Right forelimb (tissue), 1 donor: ENCODE measurements at regions not wholly inside any gene's neighbourhood (a gene's known extent, or its start where the extent isn't known, plus 50 kb on each side); places are given as distances from the start of the nearest gene placed in this dataset.
"Not testable (repeated sequence)": the region's sequence is repeated elsewhere in the genome, so short reads cannot be mapped to it uniquely, and the experiment has no call there.

ENCODE experiments used
- DNase-seq: peaks from one replicate; pipeline ENCODE4 v3.0.0-alpha.2; 2018

GRCh38 chr5:92371171-92371888 is 988.2 kb upstream of the ARRDC3 start:
- DNase-seq: no peak

GRCh38 chr5:92370032-92370431 is 986.9 kb upstream of the ARRDC3 start:
- DNase-seq: no peak

GRCh38 chr5:92369587-92369986 is 986.5 kb upstream of the ARRDC3 start:
- DNase-seq: no peak

DNA sequence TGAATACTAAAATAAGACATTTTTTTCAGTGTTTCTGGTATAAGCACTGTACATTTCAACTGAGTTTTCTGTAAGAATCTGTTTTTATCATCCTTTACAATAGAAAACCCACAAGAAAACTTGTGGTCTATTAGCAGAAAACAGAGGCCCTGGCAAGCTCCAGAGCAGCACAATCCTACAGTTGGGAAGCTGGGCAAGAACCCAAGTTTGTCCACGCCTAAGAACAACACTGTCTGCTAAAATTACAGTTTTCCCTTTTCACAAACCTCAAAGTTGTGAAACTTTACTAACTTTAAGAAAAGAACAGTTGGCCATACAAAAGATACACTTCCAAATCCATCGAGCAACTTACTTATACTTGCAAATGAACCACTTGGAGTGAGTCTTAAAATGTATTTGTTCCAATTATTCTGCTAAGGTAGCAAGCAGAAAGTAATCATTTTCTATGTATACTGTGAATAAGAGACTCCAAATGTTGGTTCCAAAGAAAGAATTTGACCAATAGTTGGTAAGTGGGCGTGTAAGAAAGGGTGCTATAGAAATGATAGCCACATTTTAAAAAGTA is 982.0 kb upstream of the ARRDC3 start:
- DNase-seq: no peak

GRCh38 chr5:92353107-92354030 is 970.3 kb upstream of the ARRDC3 start:
- DNase-seq: no peak

GRCh38 chr5:92337772-92338234 is 954.7 kb upstream of the ARRDC3 start:
- DNase-seq: no peak

DNA sequence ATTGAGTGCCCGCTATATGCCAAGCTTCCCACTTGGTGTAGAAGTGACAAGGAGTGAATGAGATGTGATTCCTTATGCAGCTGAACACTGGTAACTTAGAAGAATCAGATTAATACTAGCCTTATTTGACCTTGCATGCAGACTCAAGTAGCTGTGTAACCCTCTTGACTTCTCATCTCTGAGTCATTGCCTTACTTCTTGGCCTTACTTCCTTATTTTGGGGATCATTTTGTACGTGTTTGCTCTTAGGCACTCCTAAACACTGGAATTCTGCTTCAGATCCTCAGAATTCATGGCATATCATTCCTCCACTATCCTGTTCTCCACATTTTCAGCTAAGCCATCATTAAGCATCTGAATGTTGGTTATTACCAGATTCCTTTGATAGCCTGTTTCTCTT is 948.9 kb upstream of the ARRDC3 start:
- DNase-seq: no peak

- no peak for DNase-seq
These were observed 947.2 kb upstream of the ARRDC3 start for GRCh38 chr5:92330365-92330764.

GRCh38 chr5:92329759-92330158 is 946.6 kb upstream of the ARRDC3 start:
- DNase-seq: no peak

DNA sequence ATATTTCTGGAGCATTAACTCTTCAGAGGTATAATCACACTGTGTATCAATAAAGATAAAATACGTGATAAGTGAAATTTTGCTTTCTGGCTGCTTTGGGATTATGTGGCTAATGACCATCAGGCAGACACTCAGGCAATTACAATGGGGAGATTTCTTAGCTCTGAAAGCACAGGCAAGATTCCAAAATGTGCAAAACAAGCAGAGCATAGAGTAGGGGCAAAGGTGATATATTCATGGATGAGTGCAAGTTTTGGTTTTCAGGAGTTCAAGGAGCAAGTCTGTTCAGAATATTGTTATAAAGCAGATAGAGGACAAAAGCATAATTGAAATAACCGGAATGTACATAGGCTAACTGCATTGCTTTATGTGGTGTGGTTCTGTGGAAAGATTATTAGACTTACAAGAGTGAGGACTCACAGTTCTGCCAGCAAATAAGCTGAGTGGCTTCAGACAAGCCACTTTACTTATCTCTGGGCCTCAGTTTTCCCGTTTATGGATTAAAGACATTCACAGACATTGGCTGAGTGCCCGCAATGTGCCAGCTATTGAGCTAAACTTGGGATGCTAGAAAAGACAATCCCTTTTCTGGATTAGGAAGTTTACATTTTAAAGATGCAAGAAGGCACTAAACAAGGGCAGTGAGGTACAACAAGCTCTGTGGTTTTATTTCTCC is 945.6 kb upstream of the ARRDC3 start:
- no peak for DNase-seq

GRCh38 chr5:92320446-92320845 is 937.3 kb upstream of the ARRDC3 start:
- no peak for DNase-seq

DNA sequence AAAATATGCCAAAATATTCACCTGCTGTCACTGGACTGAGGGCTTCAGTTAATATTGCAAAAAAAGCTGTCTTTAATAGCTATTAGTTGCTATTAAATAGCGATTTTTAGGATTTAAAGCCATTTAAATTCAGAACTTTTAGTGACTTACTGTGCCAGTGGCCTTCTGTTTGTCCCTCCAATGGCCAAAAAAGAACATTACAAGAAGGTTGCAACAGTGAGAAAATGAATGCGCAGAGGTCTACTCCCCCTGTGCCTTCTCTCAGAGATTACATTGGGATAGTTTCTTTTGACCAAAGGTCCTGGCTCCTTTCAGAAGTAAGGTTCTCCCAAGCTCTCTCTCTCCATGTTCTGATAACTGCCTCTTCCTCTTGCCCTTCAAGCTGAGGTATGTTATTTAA is 930.3 kb upstream of the ARRDC3 start:
- no peak for DNase-seq

DNA sequence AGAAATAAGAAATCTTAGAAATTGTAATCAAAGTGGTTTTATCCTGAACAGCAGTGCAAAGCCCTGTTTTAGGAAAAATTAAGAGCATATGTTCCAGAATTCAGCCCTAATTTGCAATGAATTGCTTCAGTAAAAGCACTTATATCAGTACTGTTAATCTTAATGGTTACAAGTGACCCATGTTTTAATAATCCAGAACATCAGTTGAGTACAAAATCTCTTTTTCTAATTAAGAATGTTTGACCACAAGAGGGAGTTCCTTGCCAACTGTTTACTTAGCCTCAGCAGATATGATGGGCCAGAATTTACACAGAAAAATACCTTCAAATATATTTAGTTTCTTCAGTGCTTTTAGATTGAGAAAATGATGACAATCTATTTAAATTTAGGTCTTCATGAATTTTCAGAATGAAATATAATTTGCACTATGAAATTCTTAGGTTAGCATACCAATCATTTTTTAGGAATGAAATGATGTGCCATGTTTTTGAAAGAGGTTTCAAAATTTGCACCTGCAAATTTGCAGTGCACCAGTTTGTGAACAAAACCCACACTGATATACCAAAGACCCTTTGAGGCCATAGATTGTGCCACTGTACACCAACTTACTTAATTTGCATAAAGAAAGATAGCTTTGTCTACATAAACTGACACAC is 926.3 kb upstream of the ARRDC3 start:
- no peak for DNase-seq

- DNase-seq: no peak
These were observed 925.6 kb upstream of the ARRDC3 start for GRCh38 chr5:92308679-92309078.

DNA sequence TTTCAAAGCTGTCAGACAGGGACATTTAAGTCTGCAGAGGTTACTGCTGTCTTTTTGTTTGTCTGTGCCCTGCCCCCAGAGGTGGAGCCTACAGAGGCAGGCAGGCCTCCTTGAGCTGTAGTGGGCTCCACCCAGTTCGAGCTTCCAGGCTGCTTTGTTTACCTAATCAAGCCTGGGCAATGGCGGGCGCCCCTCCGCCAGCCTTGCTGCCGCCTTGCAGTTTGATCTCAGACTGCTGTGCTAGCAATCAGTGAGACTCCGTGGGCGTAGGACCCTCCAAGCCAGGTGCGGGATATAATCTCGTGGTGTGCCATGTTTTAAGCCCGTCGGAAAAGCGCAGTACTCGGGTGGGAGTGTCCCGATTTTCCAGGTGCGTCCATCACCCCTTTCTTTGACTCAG is 919.2 kb upstream of the ARRDC3 start:
- DNase-seq: not testable (repeated sequence)

GRCh38 chr5:92283521-92283920 is 900.4 kb upstream of the ARRDC3 start:
- DNase-seq: no peak

DNA sequence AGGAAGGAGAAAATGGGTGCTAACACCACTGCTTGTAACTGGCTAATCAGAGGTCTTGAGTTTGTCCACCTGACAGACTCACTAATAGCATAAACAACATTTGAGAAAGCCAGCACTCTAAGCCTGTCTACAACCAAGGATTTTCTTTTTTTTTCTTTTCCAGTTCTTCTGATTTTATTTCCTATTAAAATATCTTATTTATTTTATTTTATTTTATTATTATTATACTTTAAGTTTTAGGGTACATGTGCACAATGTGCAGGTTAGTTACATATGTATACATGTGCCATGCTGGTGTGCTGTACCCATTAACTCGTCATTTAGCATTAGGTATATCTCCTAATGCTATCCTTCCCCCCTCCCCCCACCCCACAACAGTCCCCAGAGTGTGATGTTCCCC is 888.6 kb upstream of the ARRDC3 start:
- DNase-seq: not testable (repeated sequence)

DNA sequence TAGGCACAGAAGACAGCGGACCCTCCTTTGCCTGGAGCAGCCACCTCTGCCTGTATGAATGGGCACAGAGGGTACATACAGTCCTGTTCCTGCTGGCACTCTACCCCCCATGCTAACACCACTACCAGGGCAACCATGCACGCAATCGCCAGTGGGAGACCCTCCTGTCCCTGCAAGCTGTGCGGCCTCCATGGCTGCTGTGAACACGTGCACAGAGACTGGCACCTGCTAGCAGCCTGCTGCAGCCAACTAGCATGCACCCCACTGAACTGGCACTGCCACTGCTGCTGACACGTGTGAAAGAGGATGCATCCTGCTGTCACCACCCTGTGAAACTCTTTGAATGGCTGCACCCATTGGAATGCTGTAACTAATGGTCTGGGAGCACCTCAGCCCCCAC is 885.2 kb upstream of the ARRDC3 start:
- DNase-seq: no peak

DNA sequence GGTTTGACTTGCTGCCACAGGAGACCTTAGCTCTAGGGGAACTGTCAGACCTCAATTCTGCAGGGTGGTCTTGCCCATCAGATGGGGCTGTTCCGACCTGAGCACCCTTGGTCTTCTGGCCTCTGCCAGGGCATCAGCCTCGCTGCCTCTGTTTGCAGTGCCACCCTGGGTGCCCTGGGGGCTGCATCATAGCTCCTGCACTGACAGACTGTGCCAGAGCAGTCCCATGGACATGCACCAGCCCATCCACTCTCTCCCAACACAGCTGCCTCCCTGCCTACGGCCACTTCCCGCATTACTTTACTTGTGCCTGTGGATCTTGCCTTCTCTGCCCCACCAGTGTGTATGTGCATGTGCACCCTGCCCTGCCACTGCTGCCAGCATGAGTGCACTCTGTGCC is 884.7 kb upstream of the ARRDC3 start:
- no peak for DNase-seq

DNA sequence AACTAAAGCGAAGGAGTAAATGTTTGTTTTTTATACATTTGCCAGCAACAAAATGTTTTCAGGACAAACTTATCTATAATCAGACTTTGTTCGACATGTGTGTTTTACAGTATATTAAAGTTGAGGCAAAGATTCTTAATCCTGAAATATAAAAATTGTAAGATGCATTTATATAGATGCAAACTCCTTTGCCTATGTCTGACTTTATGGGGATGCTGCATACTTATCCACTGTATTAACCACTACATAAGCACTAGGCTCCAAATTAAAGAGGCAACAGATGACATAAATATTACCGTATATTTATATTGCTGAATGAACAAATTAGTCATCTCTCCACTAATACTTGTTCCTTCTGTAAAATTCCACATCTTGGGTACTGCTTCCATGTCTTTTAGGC is 882.7 kb upstream of the ARRDC3 start:
- DNase-seq: no peak

DNA sequence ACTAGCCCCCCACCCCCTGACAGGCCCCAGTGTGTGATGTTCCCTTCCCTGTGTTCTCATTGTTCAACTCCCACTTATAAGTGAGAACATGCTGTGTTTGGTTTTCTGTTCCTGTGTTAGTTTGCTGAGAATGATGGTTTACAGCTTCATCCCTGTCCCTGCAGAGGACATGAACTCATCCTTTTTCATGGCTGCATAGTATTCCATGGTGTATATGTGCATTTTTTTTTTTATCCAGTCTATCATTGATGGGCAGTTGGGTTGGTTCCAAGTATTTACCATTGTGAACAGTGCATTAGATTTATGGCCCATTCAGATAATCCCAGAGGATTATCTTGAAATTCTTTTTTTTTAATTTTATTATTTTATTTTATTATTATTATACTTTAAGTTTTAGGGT is 872.5 kb upstream of the ARRDC3 start:
- DNase-seq: not testable (repeated sequence)

DNA sequence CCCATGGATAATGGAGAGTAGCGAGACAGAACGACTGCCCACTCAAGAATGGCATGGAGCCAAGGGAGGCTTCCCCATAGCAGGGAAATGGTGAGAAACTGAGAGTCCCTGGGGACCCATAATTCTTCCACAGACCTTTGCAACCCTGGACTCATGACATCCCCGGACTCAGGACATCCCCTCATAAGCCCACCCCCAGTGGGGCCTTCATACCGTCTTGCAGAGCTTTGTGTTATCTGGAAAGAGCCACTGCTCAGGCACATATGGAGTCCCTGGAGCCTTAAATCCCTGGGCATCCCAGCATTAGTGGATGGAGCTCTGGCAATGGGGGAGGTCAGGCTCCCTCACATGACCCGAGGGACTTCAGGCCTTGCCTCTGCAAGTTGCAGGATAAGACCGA is 865.4 kb upstream of the ARRDC3 start:
- DNase-seq: no peak

DNA sequence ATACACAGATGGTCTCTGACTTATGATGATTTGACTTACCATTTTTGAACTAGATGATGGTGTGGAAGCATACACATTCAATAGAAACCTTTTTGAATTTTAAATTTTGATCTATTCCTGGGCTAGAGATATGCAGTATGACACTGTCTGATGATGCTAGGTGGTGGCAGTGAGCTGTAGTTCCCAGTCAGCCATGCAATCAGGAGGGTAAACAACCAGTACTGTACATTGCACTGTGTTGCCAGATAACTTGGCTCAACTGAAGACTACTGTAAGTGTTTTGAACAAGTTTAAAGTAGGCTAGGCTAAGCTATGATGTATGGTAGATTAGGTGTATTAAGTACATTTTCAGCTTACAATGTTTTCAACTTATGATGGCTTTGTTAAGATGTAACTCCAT is 859.1 kb upstream of the ARRDC3 start:
- no peak for DNase-seq
